ENCODE measurements at regions not wholly inside any gene's neighbourhood (a gene's known extent, or its start where the extent isn't known, plus 50 kb on each side); places are given as distances from the start of the nearest gene placed in this dataset.
A peak's percentile ranks its signal among the peaks of the same experiment; 100 is the strongest.
"Not testable (repeated sequence)": the region's sequence is repeated elsewhere in the genome, so short reads cannot be mapped to it uniquely, and the experiment has no call there.

DNA sequence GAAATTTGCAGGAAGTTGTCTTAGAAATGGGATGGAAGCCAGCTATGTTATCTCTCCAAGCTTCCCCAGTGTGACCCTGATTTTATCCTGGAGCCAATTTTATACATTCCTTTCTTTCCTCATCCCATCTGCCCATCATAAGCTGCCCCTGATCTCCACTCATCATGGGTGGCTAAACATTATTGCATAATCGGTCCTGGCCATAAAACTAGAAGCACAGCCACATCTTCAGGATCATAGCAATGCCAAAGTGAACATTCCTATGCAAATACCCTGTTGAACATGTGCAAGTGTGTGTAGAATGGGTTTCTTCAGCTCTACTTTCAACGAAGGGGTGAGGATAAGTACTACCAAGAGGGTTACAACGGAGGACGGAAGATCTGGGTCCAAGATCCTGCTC lies 50.6 kb upstream of the COG2 start:
- DNase-seq: no peak

DNA sequence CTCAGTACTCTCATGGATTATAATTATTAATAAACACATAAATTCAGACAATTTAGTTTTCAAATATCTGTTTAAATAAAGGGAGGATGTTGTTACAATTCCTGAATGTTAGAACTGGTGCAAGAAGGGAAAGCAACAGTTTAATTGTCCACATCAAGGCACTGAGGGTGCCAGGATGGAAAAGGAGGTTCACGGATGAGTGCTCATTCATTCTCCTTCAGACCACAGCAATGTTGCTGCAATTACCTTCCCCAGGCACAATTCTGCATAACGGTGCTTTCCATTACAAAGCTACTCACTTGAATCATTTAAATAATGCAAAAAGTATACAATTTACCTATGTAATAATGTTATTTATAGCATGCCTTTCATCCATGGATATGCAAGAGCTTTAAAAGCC lies 52.3 kb upstream of the COG2 start:
- no peak for DNase-seq

DNA sequence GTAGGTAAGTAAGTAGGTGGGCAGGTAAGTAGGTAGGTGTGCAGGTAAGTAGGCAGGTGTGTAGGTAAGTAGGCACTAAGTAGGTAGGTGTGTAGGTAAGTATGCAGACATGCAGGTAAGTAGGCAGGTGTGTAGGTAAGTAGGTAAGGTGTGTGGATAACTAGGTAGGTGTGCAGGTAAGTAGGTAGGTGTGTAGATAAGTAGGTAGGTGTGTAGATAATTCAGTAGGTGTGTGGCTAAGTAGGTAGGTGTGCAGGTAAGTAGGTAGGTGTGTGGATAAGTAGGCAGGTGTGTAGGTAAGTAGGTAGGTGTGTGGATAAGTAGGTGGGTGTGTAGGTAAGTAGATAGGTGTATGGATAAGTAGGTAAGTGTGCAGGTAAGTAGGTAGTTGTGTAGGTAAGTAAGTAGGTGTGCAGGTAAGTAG lies 53.9 kb upstream of the COG2 start:
- no peak for DNase-seq

DNA sequence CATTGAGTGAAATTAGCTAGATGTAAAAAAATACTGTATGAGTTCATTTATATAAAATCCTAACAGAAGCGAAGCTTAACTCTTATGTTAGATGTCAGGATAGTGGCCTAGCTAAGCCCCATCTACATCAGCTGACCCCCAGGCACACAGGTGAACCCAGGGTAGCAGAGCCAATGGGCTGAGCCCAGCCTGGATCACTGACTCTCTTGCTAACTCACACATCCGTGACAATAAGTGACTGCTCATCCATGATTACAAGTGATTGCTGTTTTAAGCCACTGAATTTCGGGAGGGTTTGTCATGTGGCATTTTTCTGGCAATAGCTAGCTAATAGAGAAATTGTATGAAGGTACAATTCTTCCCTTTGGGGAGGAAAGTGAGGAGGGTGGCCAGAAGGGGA lies 55.2 kb upstream of the COG2 start:
- no peak for DNase-seq

DNA sequence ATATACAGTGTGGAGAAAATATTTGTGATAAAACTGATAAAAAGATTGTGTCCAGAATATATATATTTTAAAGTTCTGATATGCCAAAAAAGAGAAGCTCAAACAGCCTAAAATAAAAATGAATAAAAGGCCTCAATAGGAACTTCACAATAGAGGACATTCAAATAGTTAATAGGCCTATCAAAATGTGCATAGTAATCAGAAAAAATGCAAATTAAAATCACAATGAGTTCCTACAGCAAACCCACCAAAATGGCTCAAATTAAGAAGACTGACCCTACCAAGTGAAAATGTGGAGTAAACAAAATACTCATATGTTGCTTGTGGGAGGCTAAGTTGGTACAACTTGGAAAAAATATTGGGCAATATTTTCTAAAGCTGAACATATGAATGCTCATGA lies 57.6 kb upstream of the COG2 start:
- DNase-seq: no peak

DNA sequence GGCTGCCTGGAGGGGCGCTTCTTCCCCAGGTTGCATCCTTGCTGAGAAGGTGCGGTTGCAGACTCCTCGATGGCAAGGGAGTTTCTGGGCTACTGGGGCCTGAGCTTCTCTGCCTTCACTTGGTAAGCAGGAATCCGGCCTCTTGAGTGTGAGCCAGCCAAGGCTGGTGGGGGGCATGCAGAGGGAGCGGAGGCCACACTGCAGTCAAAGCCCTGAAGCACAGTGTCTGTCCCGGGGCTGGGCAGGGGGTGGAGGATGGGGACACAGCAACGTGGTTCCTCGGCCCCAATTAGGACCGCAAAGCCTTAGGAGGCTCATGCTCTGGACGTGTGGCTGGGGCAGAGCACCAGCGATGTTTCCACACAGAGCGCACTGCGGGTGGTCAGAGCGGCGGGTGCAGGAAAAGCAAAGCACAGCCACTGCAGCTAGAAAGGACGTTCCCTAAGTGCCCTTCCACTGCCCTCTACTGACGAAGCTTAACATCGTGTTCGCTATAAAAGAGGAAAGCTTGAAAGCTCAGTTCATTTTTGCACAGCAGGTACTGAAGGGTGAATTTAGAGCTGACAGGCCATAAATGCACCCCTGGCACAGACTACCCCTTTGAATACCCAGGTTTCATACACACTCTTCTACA lies 60.7 kb upstream of the COG2 start:
- peak; percentile 77 for DNase-seq

DNA sequence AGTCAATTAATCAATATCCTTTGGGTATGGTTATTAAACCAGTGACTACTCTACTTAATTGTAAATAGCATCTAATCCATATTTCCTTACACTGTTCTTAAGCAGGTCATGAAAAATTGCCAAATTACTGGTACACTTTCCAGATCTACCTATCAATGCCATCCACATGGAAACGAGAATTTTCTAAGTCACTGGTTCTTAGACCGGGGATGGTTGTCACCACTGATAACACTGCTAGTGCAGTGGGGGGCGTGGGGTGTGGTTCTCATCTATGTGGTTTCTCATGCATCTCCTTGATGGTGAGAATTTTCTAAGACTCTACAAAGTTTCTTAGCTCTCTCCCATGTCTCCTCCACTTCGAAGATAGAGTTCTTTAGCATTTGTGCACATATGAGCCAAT lies 63.7 kb upstream of the COG2 start:
- DNase-seq: no peak

DNA sequence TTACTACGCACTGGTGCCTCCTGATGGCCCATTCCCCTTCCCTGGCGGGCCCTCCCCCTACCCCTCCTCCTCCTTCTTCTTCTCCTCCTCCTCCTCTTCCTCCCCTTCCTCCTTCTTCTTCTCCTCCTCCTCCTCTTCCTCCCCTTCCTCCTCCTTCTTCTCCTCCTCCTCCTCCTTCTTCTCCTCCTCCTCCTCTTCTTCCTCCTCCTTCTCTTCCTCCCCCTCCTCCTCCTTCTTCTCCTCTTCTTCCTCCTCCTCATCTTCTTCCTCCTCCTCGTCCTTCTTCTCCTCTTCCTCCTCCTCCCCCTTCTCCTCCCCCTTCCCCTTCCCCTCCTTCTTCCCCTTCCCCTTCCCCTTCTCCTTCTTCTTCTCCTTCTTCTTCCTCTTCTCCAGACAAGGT lies 64.7 kb upstream of the COG2 start:
- DNase-seq: no peak

DNA sequence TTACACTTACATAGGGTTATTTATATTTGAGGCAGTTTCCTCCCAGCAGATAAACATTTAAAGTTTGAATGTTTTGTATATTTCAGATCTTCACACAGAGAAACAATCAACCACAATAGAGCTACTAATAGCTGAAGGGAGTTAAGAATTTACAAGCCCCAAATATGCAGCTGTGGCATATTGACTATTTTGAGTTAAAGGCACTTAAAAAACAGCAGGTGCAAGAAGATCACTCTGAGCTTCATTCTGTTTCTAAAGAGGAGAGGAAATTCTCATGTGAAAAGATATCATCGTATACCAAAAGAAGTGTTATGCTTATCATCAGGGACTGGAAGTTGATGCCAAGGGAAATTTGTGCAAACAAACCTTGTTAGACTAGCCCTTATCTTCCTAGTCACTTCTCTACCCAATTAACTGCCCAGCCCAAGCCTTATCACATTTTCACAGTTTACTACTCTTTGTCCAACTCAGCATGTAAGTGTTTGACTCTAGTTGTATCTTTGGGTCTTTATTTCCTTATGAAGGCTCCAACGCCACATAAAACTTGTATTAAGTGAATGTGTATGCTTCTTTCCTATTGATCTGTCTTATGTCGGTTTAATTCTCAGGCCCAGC lies 66.3 kb upstream of the COG2 start:
- DNase-seq: no peak

DNA sequence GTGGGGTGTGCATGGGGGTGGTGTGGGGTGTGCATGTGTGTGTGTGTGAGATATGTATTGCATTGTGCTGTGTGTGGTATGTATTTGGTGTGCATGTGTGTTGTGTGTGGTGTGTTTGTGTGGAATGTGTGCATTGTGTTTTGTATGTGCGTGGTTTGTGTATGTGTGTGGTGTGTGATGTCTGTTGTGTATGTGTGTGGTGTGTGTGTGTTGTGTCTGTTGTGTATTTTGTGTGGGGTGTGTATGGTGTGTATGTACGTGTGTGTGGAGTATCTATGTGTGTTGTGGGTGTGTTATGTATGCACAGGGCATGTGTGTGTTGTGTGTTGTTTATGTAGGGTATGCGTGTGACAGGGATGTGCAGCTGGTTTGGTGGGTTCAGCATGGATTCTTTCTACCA lies 67.8 kb upstream of the COG2 start:
- DNase-seq: no peak

DNA sequence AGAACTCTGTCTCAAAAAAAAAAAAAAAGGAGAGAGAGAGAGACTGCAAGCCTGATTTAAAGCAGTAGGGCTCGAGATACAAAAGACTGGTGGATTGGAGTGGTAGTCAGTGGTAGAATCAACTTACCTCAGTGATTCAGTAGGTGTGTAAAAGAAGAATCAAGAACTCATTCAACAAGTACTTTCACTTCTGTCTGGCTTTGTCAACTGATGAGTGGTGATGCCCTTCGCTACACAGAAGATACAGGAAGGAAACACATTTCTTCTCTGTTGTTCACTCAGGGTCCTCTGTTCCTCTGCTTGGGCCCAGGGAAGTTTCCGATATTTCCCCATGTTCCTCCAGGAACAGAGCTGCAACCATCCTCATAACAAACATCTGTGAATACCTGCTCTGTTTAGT lies 68.6 kb upstream of the COG2 start:
- DNase-seq: no peak

DNA sequence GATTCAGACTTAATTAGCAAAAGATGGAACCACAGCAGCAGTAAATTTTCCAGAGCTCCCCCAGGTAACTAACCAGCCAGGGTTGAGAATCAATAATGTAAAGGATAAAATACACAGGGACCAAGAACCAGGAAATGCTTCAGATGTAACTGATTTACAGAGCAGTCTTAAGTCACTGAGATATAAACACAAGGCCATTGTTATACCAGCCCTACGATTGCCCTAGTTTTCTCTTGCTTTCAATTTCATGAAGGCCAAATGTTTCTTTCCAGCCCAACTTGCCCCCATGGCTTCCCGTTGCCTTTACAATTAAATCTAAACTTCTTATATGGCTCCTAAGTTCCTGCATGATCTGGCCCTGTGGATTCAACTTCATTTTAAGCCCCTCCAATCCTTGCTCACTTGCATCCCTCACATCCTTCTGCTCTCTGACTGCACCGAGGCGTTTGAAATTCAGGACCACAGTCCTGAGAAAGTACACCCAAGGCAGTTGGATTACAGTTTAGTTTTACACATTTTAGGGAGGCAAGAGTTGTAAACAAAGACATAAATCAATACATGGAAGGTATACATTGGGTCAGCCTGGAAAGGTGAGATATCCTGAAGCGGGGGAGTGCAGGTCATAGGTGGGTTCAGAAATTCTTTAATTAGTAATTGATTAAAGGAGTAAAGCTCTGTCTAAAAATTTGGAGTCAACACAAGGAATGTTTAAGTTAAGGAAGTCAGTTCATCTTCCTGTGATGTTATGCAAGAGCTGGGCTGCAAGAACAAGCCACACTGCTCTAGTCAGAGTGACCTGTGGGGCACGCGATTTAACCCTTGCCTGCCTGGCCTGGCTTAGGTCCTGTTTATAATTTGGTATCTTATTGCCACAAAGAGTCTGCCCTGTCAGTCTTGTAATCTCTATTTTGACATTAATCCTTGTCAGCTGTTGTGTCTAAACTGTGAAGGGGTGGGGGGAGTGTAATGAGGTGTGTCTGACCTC lies 69.9 kb upstream of the COG2 start:
- DNase-seq: no peak

DNA sequence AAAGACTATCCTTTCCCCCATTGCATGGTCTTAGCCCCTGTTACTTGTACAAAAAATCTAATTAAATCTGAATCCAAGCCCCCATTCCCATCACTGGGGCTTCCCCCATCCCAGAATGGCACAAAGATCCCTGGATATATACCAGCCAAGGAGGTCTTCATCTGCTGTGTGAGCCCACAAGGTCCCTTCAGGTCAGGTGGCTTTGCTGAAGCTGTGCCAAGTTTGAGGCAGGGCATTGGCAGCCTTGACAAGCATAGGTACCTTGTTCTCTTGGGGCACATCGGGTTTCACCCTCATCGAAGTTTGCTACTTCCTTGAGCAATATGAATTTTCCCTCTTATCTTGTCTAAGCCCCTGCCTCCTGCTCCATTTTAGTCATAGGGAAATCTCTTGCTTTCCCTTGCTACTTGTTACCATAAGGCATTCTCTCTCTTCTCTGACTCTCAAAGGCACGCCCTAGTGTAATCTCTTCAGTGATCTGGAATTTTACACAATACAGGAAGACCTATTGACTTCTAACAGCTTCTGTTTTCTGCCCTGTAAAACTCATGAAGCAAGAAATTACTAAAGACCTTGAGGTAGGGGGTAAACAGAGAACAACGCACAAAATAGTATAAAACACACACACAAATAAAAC lies 71.4 kb upstream of the COG2 start:
- DNase-seq: no peak

DNA sequence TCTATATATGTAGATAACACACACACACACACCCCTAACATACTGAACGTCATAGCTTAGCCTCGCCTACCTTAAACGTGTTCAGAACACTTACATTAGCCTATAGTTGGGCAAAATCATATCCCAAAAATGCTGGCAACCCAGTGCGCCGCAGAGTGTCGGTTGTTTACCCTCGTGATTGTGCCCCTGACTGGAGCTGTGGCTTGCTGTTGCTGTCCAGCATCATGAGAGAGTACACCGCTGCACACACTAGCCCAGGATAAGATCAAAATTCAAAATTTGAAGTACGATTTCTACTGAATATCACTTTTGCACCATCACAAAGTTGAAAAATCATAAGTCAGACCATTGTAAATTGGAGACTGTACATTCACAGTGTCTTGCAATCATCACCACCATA lies 73.1 kb upstream of the COG2 start:
- no peak for DNase-seq

DNA sequence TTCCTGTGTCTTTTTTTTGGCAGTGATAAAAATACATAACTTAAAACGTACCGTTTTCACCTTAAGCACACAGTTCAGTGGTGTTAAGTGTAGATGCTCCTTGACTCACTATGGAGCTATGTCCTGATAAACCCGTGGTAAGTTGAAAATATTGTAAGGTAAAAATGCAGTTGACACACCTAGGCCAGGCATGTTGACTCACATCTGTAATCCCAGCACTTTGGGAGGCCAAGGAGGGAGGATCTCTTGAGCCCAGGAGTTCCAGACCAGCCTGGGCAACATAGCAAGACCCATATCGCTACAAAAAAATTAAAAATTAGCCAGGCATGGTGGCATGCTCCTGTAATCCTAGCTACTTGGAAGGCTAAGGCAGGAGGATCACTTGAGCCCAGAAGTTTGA lies 73.6 kb upstream of the COG2 start:
- DNase-seq: no peak

DNA sequence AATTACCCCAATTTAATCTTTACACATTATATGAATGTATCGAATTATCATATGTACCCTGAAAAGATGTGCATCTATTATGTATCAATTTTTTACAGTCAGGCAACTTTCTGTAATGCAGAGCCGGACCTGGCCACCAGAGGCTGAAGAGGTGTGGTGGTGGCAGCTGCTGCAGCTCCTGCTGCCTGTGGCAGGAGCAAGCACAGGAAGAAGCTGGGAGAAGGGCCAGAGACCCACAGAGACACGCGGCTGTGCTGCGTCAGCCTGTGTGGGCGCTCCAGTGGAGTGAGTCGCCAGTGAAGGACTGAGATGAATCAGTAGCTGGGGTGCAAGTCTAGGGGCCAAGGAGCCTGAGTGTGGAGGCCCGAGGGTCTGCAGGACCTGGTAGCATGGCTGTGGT lies 74.3 kb upstream of the COG2 start:
- peak; percentile 68 for DNase-seq

DNA sequence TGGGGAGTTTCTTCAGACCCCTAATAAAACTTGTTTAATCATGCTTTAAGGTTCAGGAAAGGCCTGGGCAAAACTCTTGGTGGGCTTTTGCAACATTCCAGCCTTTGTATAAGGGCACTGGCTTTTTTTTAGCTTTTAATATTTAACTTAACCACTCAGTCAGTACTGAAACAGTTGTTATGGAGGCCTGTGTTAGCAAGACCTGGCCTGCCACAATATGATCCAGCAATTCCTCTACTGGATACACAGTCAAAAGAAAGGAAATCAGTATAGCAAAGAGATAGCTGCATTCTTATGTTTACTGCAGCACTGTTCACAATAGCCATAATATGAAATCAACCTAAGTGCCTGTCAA lies 75.1 kb upstream of the COG2 start:
- no peak for DNase-seq

DNA sequence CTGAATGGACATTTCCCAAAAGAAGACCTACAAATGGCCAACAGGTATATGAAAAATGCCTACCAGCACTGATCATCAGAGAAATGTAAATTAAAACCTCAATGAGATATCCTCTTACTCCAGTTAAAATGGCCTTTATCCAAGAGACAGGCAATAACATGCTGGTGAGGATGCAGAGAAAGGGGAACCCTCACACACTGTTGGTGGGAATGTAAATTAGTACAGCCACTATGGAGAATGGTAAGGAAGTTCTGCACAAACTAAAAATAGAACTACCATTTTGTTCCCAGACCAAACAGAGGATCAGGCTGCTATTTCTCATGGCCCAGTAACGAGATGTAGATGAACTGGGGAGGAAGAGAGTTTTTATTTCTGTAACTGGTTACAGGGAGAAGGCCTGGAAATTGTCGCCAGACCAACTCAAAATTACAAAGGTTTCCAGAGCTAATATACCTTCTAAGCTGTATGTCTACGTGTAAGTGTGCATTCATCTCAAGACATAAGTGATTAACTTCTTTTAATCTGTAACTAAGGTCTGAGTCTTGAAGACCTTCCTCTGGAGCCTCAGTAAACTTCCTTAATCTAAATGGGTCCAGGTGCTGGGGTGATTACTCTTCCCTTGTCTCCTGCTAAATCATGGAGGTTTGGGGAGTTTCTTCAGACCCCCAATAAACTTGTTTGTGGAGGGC lies 75.6 kb upstream of the COG2 start:
- not testable (repeated sequence) for DNase-seq

DNA sequence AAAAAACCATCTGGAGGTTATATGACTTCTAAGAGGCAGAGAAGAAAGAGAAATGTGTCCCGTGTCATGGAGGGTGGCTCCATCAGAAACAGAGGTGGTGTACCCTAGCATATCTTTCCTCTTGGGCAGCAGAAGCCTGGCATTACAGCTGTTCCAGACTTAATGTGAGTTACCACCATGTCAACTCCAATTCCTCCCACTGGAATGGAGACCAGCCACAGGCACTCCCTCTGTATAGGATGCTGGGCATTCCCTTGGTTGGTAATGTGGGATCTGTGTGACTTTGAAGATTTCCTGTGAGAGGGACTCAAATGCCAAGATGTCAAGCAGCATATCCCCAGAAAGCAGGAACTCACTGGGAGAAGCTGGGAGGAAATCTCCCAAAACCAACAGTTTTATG lies 77.1 kb upstream of the COG2 start:
- no peak for DNase-seq

DNA sequence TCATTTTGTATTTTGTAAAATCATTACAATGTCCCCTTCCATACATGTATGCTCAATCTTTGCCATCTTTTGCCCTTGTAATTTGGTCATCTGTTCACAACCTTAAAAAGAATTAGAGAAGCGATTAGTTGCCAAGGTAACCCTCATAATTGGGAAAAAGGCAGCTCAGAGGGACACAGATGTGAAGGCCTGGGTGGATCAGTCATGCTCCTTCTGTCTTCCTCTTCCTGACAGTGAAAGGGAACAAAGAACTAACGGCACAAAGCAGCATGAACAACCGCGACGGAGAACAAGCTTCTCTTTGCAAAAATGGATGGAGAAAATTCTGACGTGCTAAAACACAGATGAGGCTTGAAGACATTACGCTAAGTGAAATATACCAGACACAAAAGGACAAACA lies 78.7 kb upstream of the COG2 start:
- DNase-seq: no peak

DNA sequence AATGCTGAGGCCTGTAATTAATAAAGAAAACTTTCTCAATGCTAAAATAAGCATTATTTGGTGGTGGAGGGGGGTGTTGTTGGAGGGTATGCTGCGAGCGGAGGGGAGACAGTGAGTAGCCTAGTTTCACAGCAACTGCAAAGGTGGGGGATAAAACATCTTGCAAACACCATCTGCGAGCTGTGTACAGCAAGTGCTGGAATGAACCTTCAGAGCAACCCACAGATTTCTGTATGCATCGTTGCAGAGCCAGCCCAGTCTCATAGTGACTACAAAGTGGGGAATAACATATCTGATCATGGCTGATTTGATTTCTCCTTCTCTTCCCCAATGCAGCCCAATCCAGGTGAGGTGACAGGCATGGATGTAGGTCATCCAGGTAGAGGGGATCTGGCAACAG lies 80.7 kb upstream of the COG2 start:
- no peak for DNase-seq

DNA sequence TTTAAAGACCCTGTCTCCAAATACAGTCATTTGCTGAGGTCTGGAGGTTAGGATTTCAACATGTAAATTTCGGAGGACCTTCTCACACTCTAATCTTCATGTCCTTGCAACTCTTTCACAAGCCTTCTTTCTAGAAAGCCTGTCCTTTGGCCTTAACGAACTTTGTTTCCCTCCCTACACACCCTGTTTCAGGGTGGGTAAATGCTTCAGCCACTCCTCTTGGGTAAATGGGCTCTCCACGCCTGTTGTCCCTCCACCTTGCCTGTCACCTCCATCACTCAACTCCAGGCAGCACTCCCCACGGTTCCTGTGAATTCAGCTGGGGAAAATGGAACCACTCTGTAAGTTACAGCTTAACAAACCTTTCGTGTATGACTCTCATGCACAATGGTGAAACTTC lies 84.0 kb upstream of the COG2 start:
- DNase-seq: no peak

DNA sequence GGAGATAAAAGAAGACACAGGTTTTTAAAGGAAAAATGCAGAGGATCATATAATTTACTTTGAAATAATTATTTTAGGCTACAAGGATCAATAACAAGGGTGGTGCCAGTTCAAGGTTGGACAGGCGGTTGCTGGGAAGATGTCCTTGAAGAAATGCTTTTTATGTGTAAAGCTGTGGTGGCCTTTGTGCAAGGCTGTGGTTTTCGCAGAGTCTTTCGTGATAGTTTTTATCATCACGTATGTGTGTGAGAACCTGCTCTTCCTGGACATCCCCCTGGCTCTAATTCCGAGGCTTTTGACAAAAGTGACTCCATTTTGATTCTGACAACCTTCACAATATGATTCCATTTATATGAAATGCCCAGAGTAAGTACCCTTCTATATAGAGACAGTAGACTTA lies 85.8 kb upstream of the COG2 start:
- DNase-seq: no peak
